H1 (cell line): ENCODE measurements at regions not wholly inside any gene's neighbourhood (a gene's known extent, or its start where the extent isn't known, plus 50 kb on each side); places are given as distances from the start of the nearest gene placed in this dataset.

ENCODE experiments used
- CTCF ChIA-PET: fragments of 300-600 bp; sonication (Branson Sonifier 250); formaldehyde crosslinking; loops from one replicate; lab custom pipeline; 2021; ENCODE audit not compliant: partially characterized antibody; lab: Charles Lee
- POLR2A ChIA-PET: fragments of 300-600 bp; sonication (Branson Sonifier 250); formaldehyde crosslinking; loops from one replicate; lab custom pipeline; 2021; ENCODE audit warnings: inconsistent platforms; ENCODE audit not compliant: partially characterized antibody; lab: Charles Lee
- DNase-seq, 2 experiments: peaks; one replicate each; pipeline versions ENCODE4 v3.0.0 to v3.0.0-alpha.2; 2010 to 2022; ENCODE audit warnings: low spot score in 2 of 2, low read depth in 1 of 2, mixed read lengths in 1 of 2
- FAIRE-seq: peaks from 2 replicates; lab custom pipeline; 2011; peaks lifted over from hg19 to GRCh38; lab: Jason Lieb, UNC
- H2AFZ ChIP-seq: 2 replicates; pipeline ENCODE4 v1.8.1; 2012; ENCODE audit warnings: low read length, inconsistent platforms
- H2AK5ac ChIP-seq: 2 replicates; pipeline ENCODE4 v1.6.1; 2013; ENCODE audit warnings: low read depth, low read length
- H2BK120ac ChIP-seq: replicated peaks from 2 replicates; pipeline ENCODE3; 2013; ENCODE audit warnings: low read depth, low read length, inconsistent platforms
- H2BK12ac ChIP-seq: 2 replicates; pipeline ENCODE4 v1.6.1; 2013; ENCODE audit warnings: low read depth, low read length
- H2BK15ac ChIP-seq: 2 replicates; pipeline ENCODE4 v1.6.1; 2013; ENCODE audit warnings: low read length
- H2BK20ac ChIP-seq: 2 replicates; pipeline ENCODE4 v1.6.1; 2013; ENCODE audit warnings: low read length
- H2BK5ac ChIP-seq: 2 replicates; pipeline ENCODE4 v1.6.1; 2013; ENCODE audit warnings: low read depth, low read length
- H3K14ac ChIP-seq: 2 replicates; pipeline ENCODE4 v1.6.1; 2013; ENCODE audit warnings: inconsistent platforms; ENCODE audit not compliant: insufficient read length
- H3K18ac ChIP-seq: 2 replicates; pipeline ENCODE4 v1.6.1; 2013; ENCODE audit warnings: low read length; ENCODE audit errors: extremely low read depth
- H3K23ac ChIP-seq: 2 replicates; pipeline ENCODE4 v1.6.1; 2013; ENCODE audit warnings: inconsistent platforms; ENCODE audit not compliant: insufficient read length
- H3K23me2 ChIP-seq: 2 replicates; pipeline ENCODE4 v1.6.1; 2013; ENCODE audit warnings: low read depth, low read length
- H3K27ac ChIP-seq: 2 replicates; pipeline ENCODE4 v1.6.1; 2011; ENCODE audit warnings: low read depth, low read length, inconsistent platforms
- H3K27me3 ChIP-seq, 4 experiments: replicated peaks in 1 of 4; 1 replicate in 1 of 4; 2 replicates in 3 of 4; pipeline versions ENCODE4 v1.6.1 to v1.8.1; 2011 to 2013; ENCODE audit warnings: low read length in 3 of 4, mild to moderate bottlenecking in 3 of 4, inconsistent platforms in 2 of 4, mixed read lengths in 2 of 4, moderate library complexity in 1 of 4; ENCODE audit not compliant: control insufficient read depth in 3 of 4, insufficient read depth in 3 of 4; ENCODE audit errors: extremely low read depth in 1 of 4
- H3K36me3 ChIP-seq, 4 experiments: 2 replicates each; pipeline versions ENCODE4 v1.6.1 to v1.8.1; 2011 to 2013; ENCODE audit warnings: mild to moderate bottlenecking in 4 of 4, low read length in 3 of 4, moderate library complexity in 2 of 4, control low read depth in 1 of 4, inconsistent platforms in 1 of 4; ENCODE audit not compliant: insufficient read depth in 4 of 4, control insufficient read depth in 2 of 4
- H3K4ac ChIP-seq: replicated peaks from 2 replicates; pipeline ENCODE3; 2013; ENCODE audit warnings: low read length, low read depth, mixed read lengths, inconsistent platforms; ENCODE audit not compliant: insufficient read length
- H3K4me1 ChIP-seq, 4 experiments: replicated peaks in 1 of 4; 1 replicate in 1 of 4; 2 replicates in 3 of 4; pipeline versions ENCODE4 v1.6.1 to v1.8.1; 2011 to 2013; ENCODE audit warnings: low read length in 3 of 4, inconsistent platforms in 2 of 4, mixed read lengths in 1 of 4; ENCODE audit not compliant: insufficient read depth in 4 of 4, control insufficient read depth in 3 of 4
- H3K4me2 ChIP-seq, 2 experiments: 2 replicates each; pipeline versions ENCODE4 v1.6.1 to v1.8.1; 2011 to 2013; ENCODE audit warnings: low read depth in 2 of 2, low read length in 2 of 2, control low read depth in 1 of 2, inconsistent platforms in 1 of 2, mild to moderate bottlenecking in 1 of 2; ENCODE audit not compliant: insufficient read depth in 1 of 2
- H3K4me3 ChIP-seq, 4 experiments: fragments of 200-600, 300-600 bp in 1 of 4; sonication (generic), shearing (Covaris generic), sonication (Bioruptor Twin) in 1 of 4; 2 replicates each; pipeline versions ENCODE4 v1.5.1 to v1.8.1; 2011 to 2016; ENCODE audit warnings: low read length in 4 of 4, low read depth in 3 of 4, control low read depth in 2 of 4, inconsistent platforms in 2 of 4, mild to moderate bottlenecking in 2 of 4, mixed read lengths in 1 of 4, moderate library complexity in 1 of 4; ENCODE audit not compliant: insufficient read depth in 2 of 4; ENCODE audit errors: extremely low read depth in 1 of 4
- H3K56ac ChIP-seq: replicated peaks from 2 replicates; pipeline ENCODE3; 2013; ENCODE audit warnings: low read depth, mild to moderate bottlenecking, mixed read lengths, low read length, inconsistent platforms; ENCODE audit not compliant: insufficient read length
- H3K79me1 ChIP-seq: 2 replicates; pipeline ENCODE4 v1.6.1; 2013; ENCODE audit warnings: low read depth, low read length, control low read depth
- H3K79me2 ChIP-seq, 2 experiments: 2 replicates each; pipeline versions ENCODE4 v1.6.1 to v1.8.1; 2012 to 2013; ENCODE audit warnings: low read length in 2 of 2, mild to moderate bottlenecking in 2 of 2, inconsistent platforms in 1 of 2; ENCODE audit not compliant: insufficient read depth in 2 of 2, control insufficient read depth in 1 of 2
- H3K9ac ChIP-seq, 4 experiments: replicated peaks in 1 of 4; 1 replicate in 1 of 4; 2 replicates in 3 of 4; pipeline versions ENCODE4 v1.6.1 to v1.8.1; 2011 to 2013; ENCODE audit warnings: low read depth in 3 of 4, low read length in 3 of 4, control low read depth in 2 of 4, mild to moderate bottlenecking in 2 of 4, moderate library complexity in 2 of 4, inconsistent platforms in 1 of 4; ENCODE audit errors: extremely low read depth in 1 of 4
- H3K9me3 ChIP-seq, 2 experiments: 2 replicates each; pipeline versions ENCODE4 v1.6.1 to v1.8.1; 2012 to 2013; ENCODE audit warnings: mild to moderate bottlenecking in 2 of 2, moderate library complexity in 2 of 2, control low read depth in 1 of 2, inconsistent platforms in 1 of 2, low read depth in 1 of 2, low read length in 1 of 2, mixed read lengths in 1 of 2; ENCODE audit not compliant: insufficient read depth in 2 of 2
- H4K20me1 ChIP-seq, 2 experiments: replicated peaks in 1 of 2; 2 replicates each; pipeline versions ENCODE3 to v1.8.1; 2011 to 2013; ENCODE audit warnings: inconsistent platforms in 2 of 2, low read length in 2 of 2, mild to moderate bottlenecking in 1 of 2; ENCODE audit not compliant: insufficient read depth in 2 of 2, control insufficient read depth in 1 of 2
- H4K5ac ChIP-seq: 2 replicates; pipeline ENCODE4 v1.6.1; 2013; ENCODE audit warnings: low read length, low read depth, mixed read lengths, inconsistent platforms; ENCODE audit not compliant: insufficient read length
- H4K8ac ChIP-seq: 2 replicates; pipeline ENCODE4 v1.8.0; 2013; ENCODE audit warnings: mild to moderate bottlenecking, moderate library complexity, low read length, inconsistent platforms; ENCODE audit not compliant: insufficient read depth; ENCODE audit errors: extremely low read depth
- H4K91ac ChIP-seq: replicated peaks from 2 replicates; pipeline ENCODE3; 2013; ENCODE audit warnings: low read length, mixed read lengths, inconsistent platforms; ENCODE audit not compliant: insufficient read length
- CREB1 ChIP-seq: IDR thresholded peaks from 2 replicates; pipeline ENCODE4 v1.6.1; 2012; ENCODE audit warnings: inconsistent platforms
- EGR1 ChIP-seq: IDR thresholded peaks from 2 replicates; pipeline ENCODE4 v1.6.1; 2011; ENCODE audit warnings: low read depth, low read length, borderline replicate concordance
- EP300 ChIP-seq, 2 experiments: IDR thresholded peaks; 1 replicate in 1 of 2; 2 replicates in 1 of 2; pipeline ENCODE4 v1.6.1; 2011 to 2012; ENCODE audit warnings: low read depth in 2 of 2, low read length in 2 of 2, mild to moderate bottlenecking in 2 of 2, borderline replicate concordance in 1 of 2, inconsistent platforms in 1 of 2, moderate library complexity in 1 of 2
- KDM4A ChIP-seq: IDR thresholded peaks from one replicate; pipeline ENCODE4 v1.7.1; 2012; ENCODE audit warnings: low read depth, mild to moderate bottlenecking, moderate library complexity, low read length, inconsistent platforms; ENCODE audit not compliant: severe bottlenecking
- POU5F1 ChIP-seq: IDR thresholded peaks from 2 replicates; pipeline ENCODE4 v1.6.1; 2011; ENCODE audit warnings: low read depth, mild to moderate bottlenecking, low read length, moderate library complexity
- RAD21 ChIP-seq, 2 experiments: IDR thresholded peaks in 1 of 2; conservative IDR thresholded peaks in 1 of 2; 2 replicates each; pipeline ENCODE4 v1.6.1; 2011; ENCODE audit warnings: low read depth in 2 of 2, low read length in 2 of 2, improper control_type of control experiment in 1 of 2, inconsistent platforms in 1 of 2, mild to moderate bottlenecking in 1 of 2, moderate library complexity in 1 of 2
- RNF2 ChIP-seq: fragments of 200-900, 300-1000 bp; sonication (generic); IDR thresholded peaks from 2 replicates; pipeline ENCODE4 v1.7.1; 2016; ENCODE audit warnings: borderline replicate concordance, low read depth, mild to moderate bottlenecking, antibody characterized with exemption, low read length; ENCODE audit not compliant: poor library complexity, severe bottlenecking; ENCODE audit errors: missing control alignments
- TCF12 ChIP-seq: IDR thresholded peaks from 2 replicates; pipeline ENCODE4 v1.6.1; 2011; ENCODE audit warnings: low read depth, mild to moderate bottlenecking, low read length
- YY1 ChIP-seq: IDR thresholded peaks from 2 replicates; pipeline ENCODE4 v1.6.1; 2011; ENCODE audit warnings: low read depth, mild to moderate bottlenecking, low read length
- WGBS, 2 experiments: shearing (Covaris generic) in 1 of 2; methylation state at CpG; one replicate each; pipeline versions ENCODE4 v1.1.6 to v1.1.7; 2013 to 2015; ENCODE audit warnings: low lambda C conversion rate in 2 of 2, mixed read lengths in 2 of 2, inconsistent platforms in 1 of 2, low coverage in 1 of 2, missing lambda C conversion rate in 1 of 2; ENCODE audit not compliant: insufficient replicate concordance in 2 of 2, insufficient coverage in 1 of 2, insufficient read length in 1 of 2; ENCODE audit errors: extremely low coverage in 1 of 2, missing lambda C conversion rate in 1 of 2; 5-methylcytosine and 5-hydroxymethylcytosine counted together
- TF ChIP-seq, protein P1 (sequence below): IDR thresholded peaks from 2 replicates; pipeline ENCODE4 v1.6.1; 2012; ENCODE audit warnings: inconsistent platforms

DNA sequence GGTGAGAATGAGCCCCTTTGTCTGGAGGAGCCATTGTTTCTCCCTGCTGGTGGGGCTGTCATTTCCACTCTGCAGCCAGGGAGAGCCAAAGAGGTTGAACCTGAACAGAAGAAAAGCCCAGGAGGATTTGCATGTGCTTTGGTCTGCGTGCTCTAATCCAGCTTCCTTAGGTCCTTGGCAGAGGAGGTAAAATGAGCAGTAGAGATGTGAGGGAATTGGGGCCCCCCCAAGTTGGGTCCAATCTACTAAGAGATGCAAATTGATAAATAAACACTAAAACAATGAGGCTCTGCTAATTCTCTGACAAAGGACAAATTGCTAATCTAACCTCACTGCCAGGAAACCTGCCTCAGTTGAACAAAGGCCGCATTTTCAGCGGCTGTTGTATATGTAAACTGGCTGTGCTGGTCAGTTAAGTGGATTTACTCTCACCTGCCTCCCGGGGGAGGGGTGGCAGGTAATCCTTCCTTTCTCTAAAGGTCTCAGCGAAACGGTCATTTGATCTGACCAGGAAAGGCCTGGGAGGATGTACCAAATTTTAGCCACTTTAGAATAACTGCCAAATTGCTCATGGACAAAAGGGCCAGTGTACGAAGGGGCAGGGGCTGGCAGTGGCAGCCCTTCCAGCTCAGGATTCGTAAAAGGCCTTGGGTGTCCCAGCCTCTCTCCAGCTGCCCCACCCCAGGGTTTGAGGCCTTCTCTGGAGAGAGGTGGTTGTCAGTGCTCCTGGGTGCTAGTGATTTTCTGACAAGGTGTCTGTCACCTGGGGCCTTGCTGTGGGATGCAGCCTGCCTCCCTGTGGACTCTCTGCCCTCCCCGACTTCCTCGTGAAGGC lies 193.6 kb downstream of the MIB1 start:
- Histone ChIP-seq H3K4ac (no peak overlapping the region), H3K4me3 (no peak overlapping the region), H3K18ac (no peak overlapping the region; the same call in 1 of the 2 replicates), H4K20me1 (peaks cover 0 to 2% of the 10 kb centered on the region in 2 experiments), H4K5ac (no peak overlapping the region), H2AFZ (no peak overlapping the region), H4K8ac (no peak overlapping the region), H3K56ac (no peak overlapping the region), H2AK5ac (no peak overlapping the region), H3K23ac (no peak overlapping the region), H2BK5ac (no peak overlapping the region), H3K79me1 (no peaks in the 10 kb centered on the region), H2BK15ac (no peak overlapping the region), H3K14ac (no peak overlapping the region), H3K9ac (no peak overlapping the region), H3K27me3 (peaks cover 8 to 68% (median 42%) of the 10 kb centered on the region in 4 experiments), H2BK12ac (no peak overlapping the region), H2BK120ac (no peak overlapping the region), H3K27ac (no peak overlapping the region), H3K36me3 (no peaks in the 10 kb centered on the region), H3K79me2 (no peaks in the 10 kb centered on the region), H3K23me2 (no peaks in the 10 kb centered on the region), H3K4me2 (peak overlapping the region; percentile 5 to 20; a peak in 1 of 4 replicates), H4K91ac (no peak overlapping the region), H3K4me1 (peaks cover 2 to 10% (median 6%) of the 10 kb centered on the region in 4 experiments; a peak in 5 of 7 replicates), H2BK20ac (no peak overlapping the region), H3K9me3 (0 out of 4 replicates have a peak, but pooled peaks cover 0 to 2% of the 10 kb centered on the region in 2 experiments)
- FAIRE-seq (peak; percentile 86), DNase-seq (peak in 1 of 2 experiments; percentile 62)
- 42% methylated on average over 10 of the region's 10 CpGs; no CpG with 5 or more reads in 1 of the 2 experiments for WGBS, 2 experiments
- CTCF ChIA-PET = interaction anchor here (0.6 to 1.7 kb wide), 8 partner anchors 12 to 436 kb away, joined by 3 to 5 read pairs (median 3); no protein-coding TSS in a partner anchor
- POLR2A ChIA-PET = no interaction called here
- TF ChIP-seq RAD21 (IDR thresholded peaks at IDR 0.05 in 1 of 2, conservative IDR thresholded peaks at IDR 0.05 in 1 of 2; ENCODE audit: low read depth in 2 of 2, low read length in 2 of 2) (peak in 1 of 2 experiments; percentile 43; a peak in 3 of 4 replicates), CREB1 (no peak), YY1 (0 out of 2 replicates have a peak, but pooled peaks have one; percentile 52), TCF12 (peak; percentile 84), EGR1 (no peak), POU5F1 (0 out of 2 replicates have a peak, but pooled peaks have one; percentile 4), KDM4A (no peak), RNF2 (no peak), EP300 (IDR thresholded peaks at IDR 0.05; ENCODE audit: borderline replicate concordance in 1 of 2, low read depth in 2 of 2, low read length in 2 of 2) (peak in 1 of 2 experiments; percentile 28; a peak in 1 of 3 replicates)
- TF ChIP-seq, protein P1, sequence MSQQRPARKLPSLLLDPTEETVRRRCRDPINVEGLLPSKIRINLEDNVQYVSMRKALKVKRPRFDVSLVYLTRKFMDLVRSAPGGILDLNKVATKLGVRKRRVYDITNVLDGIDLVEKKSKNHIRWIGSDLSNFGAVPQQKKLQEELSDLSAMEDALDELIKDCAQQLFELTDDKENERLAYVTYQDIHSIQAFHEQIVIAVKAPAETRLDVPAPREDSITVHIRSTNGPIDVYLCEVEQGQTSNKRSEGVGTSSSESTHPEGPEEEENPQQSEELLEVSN = 0 out of 2 replicates have a peak, but pooled peaks have one; percentile 23
